ENCODE measurements at regions not wholly inside any gene's neighbourhood (a gene's known extent, or its start where the extent isn't known, plus 50 kb on each side); places are given as distances from the start of the nearest gene placed in this dataset.

DNA sequence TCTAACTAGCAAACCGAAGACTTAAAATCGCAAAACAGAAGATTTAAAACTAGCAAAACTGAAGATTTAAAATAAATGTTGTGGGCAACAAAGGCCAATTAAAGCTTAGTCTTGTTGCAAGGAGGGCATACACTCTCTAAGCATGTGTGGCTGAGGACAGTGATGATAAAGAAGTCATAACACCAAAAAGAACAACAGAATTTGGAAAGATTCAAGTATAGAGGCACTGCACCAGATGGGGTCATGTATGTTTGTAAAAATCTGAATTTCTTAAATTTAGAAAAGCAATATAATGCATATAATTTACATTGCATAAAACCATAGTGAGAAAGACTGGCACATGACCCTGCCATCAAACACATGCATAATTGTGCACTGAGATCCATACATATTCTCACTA, 743.8 kb downstream of the TAF11L14 start:
- no peak for DNase-seq (ENCODE audit: low spot score in 2 of 2)
- Histone ChIP-seq H3K36me3 (no peaks in the 10 kb centered on the region), H3K9me3 (no peaks in the 10 kb centered on the region), H3K27me3 (no peaks in the 10 kb centered on the region), H3K4me1 (no peaks in the 10 kb centered on the region), H3K4me3 (no peak overlapping the region), H3K27ac (no peak overlapping the region)
- TF ChIP-seq POLR2AphosphoS5 (IDR thresholded peaks at IDR 0.05) (no peak), POLR2A (IDR thresholded peaks at IDR 0.05) (no peak)
- TF ChIP-seq, protein P1, sequence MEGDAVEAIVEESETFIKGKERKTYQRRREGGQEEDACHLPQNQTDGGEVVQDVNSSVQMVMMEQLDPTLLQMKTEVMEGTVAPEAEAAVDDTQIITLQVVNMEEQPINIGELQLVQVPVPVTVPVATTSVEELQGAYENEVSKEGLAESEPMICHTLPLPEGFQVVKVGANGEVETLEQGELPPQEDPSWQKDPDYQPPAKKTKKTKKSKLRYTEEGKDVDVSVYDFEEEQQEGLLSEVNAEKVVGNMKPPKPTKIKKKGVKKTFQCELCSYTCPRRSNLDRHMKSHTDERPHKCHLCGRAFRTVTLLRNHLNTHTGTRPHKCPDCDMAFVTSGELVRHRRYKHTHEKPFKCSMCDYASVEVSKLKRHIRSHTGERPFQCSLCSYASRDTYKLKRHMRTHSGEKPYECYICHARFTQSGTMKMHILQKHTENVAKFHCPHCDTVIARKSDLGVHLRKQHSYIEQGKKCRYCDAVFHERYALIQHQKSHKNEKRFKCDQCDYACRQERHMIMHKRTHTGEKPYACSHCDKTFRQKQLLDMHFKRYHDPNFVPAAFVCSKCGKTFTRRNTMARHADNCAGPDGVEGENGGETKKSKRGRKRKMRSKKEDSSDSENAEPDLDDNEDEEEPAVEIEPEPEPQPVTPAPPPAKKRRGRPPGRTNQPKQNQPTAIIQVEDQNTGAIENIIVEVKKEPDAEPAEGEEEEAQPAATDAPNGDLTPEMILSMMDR (IDR thresholded peaks at IDR 0.05): no peak
- intact Hi-C loops (cut with DNase I; ENCODE audit: low total_unique reads): no loop called here

DNA sequence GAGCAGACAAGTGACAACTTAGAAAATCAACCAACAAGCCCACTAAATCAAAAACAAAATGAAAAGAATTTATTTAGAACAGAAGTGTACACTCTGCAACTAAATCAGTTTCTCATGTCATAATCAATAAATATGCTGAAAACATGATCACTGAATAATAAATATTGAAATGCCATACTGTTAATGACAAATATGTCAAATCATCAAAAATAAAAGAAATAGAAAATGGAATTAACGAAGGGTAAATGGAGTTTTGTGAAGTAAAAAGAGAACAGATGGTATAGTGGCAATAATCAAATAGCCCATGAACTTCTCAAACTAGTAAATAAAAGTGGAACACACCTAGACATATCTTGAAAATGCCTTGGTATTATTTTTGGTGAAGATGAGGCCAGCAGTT, 744.9 kb downstream of the TAF11L14 start:
- TF ChIP-seq, protein P1 (IDR thresholded peaks at IDR 0.05): no peak
- TF ChIP-seq POLR2A (IDR thresholded peaks at IDR 0.05) (no peak), POLR2AphosphoS5 (IDR thresholded peaks at IDR 0.05) (no peak)
- Histone ChIP-seq H3K4me3 (no peak overlapping the region), H3K27ac (no peak overlapping the region), H3K4me1 (no peaks in the 10 kb centered on the region), H3K36me3 (no peaks in the 10 kb centered on the region), H3K27me3 (no peaks in the 10 kb centered on the region), H3K9me3 (no peaks in the 10 kb centered on the region)
- intact Hi-C loops (cut with DNase I; ENCODE audit: low total_unique reads): no loop called here
- no peak for DNase-seq (ENCODE audit: low spot score in 2 of 2)

DNA sequence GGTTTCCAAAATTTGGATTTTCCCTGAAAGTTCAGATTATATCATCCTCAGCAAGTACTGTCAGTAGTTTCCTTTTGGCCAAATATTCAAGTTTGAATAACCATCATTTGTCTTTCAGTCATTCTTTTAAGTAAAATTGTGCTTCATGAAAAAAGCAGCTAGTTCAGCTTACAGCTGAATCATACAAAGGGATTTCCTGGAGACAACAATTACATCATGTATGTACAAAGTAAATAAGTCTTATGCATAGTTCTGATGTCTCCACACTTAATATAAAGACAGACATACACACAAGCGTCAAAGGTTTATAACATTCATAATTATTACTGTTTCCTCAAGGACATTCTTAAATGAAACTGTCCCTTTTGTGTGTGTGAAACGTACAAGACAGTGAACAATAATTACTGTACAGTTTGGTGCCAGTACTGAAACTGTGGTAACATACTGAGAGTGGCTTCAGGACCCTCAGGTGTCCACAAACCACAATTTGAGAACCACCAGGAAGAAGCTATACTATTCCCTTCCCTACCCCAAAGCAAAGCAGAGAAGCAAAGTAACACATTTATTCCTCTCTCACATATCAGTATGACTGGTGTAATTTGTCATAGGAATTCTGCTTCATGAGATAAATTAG, 746.6 kb downstream of the TAF11L14 start:
- Histone ChIP-seq H3K27ac (no peak overlapping the region), H3K4me3 (no peak overlapping the region), H3K4me1 (no peaks in the 10 kb centered on the region), H3K36me3 (no peaks in the 10 kb centered on the region), H3K9me3 (no peaks in the 10 kb centered on the region), H3K27me3 (no peaks in the 10 kb centered on the region)
- DNase-seq (ENCODE audit: low spot score in 2 of 2): no peak
- intact Hi-C loops (cut with DNase I; ENCODE audit: low total_unique reads): no loop called here
- no peak for TF ChIP-seq POLR2AphosphoS5 (IDR thresholded peaks at IDR 0.05)
- TF ChIP-seq, protein P1 (IDR thresholded peaks at IDR 0.05): no peak
- no peak for TF ChIP-seq POLR2A (IDR thresholded peaks at IDR 0.05)

- no peaks in the 10 kb centered on the region for H3K36me3 ChIP-seq
- H3K27ac ChIP-seq: no peak overlapping the region
- intact Hi-C loops (cut with DNase I; ENCODE audit: low total_unique reads): no loop called here
- DNase-seq (ENCODE audit: low spot score in 2 of 2): peak in 1 of 2 donors; percentile 55
- H3K4me3 ChIP-seq: no peak overlapping the region
- peaks cover 0 to 12% of the 10 kb centered on the region in 2 donors for H3K27me3 ChIP-seq
- TF ChIP-seq, protein P1 (IDR thresholded peaks at IDR 0.05): peak in 1 of 3 donors; percentile 43
- no peak for TF ChIP-seq POLR2AphosphoS5 (IDR thresholded peaks at IDR 0.05)
- H3K4me1 ChIP-seq: no peaks in the 10 kb centered on the region
- no peaks in the 10 kb centered on the region for H3K9me3 ChIP-seq
Observed at GRCh38 chr5:18393565-18394442, 759.5 kb downstream of the TAF11L14 start.

DNA sequence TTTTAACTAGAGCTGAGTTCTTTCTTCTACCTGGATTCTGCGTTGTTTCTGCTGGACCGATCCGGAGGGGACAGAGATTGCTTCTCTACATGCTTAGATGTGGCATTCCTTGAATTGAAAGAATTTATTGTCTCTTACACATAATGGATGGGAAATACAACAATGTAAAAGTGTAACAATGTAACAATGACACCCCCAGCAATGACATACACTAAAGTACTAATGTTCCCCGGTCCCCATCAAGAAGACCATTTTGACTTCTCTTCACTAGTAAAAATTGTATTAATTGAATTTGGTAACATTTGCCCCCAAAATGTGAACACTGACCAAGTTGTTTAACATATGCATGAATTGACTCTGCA, 760.2 kb downstream of the TAF11L14 start:
- H3K4me1 ChIP-seq: no peaks in the 10 kb centered on the region
- H3K27ac ChIP-seq: no peak overlapping the region
- no peaks in the 10 kb centered on the region for H3K36me3 ChIP-seq
- H3K27me3 ChIP-seq: peaks cover 0 to 12% of the 10 kb centered on the region in 2 donors
- intact Hi-C loops (cut with DNase I; ENCODE audit: low total_unique reads): no loop called here
- H3K9me3 ChIP-seq: no peaks in the 10 kb centered on the region
- TF ChIP-seq, protein P1 (IDR thresholded peaks at IDR 0.05): no peak
- TF ChIP-seq POLR2AphosphoS5 (IDR thresholded peaks at IDR 0.05): no peak
- no peak overlapping the region for H3K4me3 ChIP-seq
- no peak for DNase-seq (ENCODE audit: low spot score in 2 of 2)

All from breast epithelium (tissue), 4 donors.